ENCODE measurements at regions not wholly inside any gene's neighbourhood (a gene's known extent, or its start where the extent isn't known, plus 50 kb on each side); places are given as distances from the start of the nearest gene placed in this dataset.

- no peak for DNase-seq
Observed at GRCh38 chr18:40860189-40860588, 1094.8 kb upstream of the PIK3C3 start.

GRCh38 chr18:40855661-40856060, 1099.4 kb upstream of the PIK3C3 start:
- no peak for DNase-seq

GRCh38 chr18:40852406-40852805, 1102.6 kb upstream of the PIK3C3 start:
- DNase-seq = no peak

GRCh38 chr18:40851014-40851429, 1104.0 kb upstream of the PIK3C3 start:
- DNase-seq = no peak

- no peak for DNase-seq
Observed at GRCh38 chr18:40849886-40850285, 1105.1 kb upstream of the PIK3C3 start.

- no peak for DNase-seq
Observed at GRCh38 chr18:40841467-40841866, 1113.6 kb upstream of the PIK3C3 start.

GRCh38 chr18:40841063-40841462, 1114.0 kb upstream of the PIK3C3 start:
- no peak for DNase-seq

GRCh38 chr18:40832362-40832761, 1122.7 kb upstream of the PIK3C3 start:
- DNase-seq = no peak

- no peak for DNase-seq
Observed at GRCh38 chr18:40824291-40824690, 1130.7 kb upstream of the PIK3C3 start.

GRCh38 chr18:40821596-40822243, 1133.3 kb upstream of the PIK3C3 start:
- DNase-seq = no peak

GRCh38 chr18:40812981-40813515, 1142.0 kb upstream of the PIK3C3 start:
- DNase-seq = no peak

GRCh38 chr18:40810372-40810771, 1144.7 kb upstream of the PIK3C3 start:
- DNase-seq = no peak

GRCh38 chr18:40789286-40789685, 1165.7 kb upstream of the PIK3C3 start:
- no peak for DNase-seq

GRCh38 chr18:40782453-40783130, 1172.4 kb upstream of the PIK3C3 start:
- DNase-seq = no peak

- DNase-seq = no peak
Observed at GRCh38 chr18:40769786-40770185, 1185.2 kb upstream of the PIK3C3 start.

GRCh38 chr18:40760251-40760650, 1194.8 kb upstream of the PIK3C3 start:
- DNase-seq = no peak

GRCh38 chr18:40754477-40754876, 1200.6 kb upstream of the PIK3C3 start:
- DNase-seq = no peak

GRCh38 chr18:40752316-40752715, 1202.7 kb upstream of the PIK3C3 start:
- no peak for DNase-seq

- no peak for DNase-seq
Observed at GRCh38 chr18:40751186-40751585, 1203.8 kb upstream of the PIK3C3 start.

- DNase-seq = no peak
Observed at GRCh38 chr18:40739029-40739428, 1216.0 kb upstream of the PIK3C3 start.

- DNase-seq = no peak
Observed at GRCh38 chr18:40738321-40738880, 1216.6 kb upstream of the PIK3C3 start.

GRCh38 chr18:40708726-40709125, 1246.3 kb upstream of the PIK3C3 start:
- DNase-seq = no peak

GRCh38 chr18:40707797-40708196, 1247.2 kb upstream of the PIK3C3 start:
- DNase-seq = no peak

- DNase-seq = no peak
Observed at GRCh38 chr18:40698129-40698528, 1256.9 kb upstream of the PIK3C3 start.

Measured in NCI-H2081 treated with DMSO at 0.1 percent for 48 hours (cell line).